ENCODE measurements at regions not wholly inside any gene's neighbourhood (a gene's known extent, or its start where the extent isn't known, plus 50 kb on each side); places are given as distances from the start of the nearest gene placed in this dataset.

- TF ChIP-seq CTCF (IDR thresholded peaks at IDR 0.05) (peak; percentile 62 to 79 (median 76)), POLR2A (IDR thresholded peaks at IDR 0.05) (no peak)
Observed at GRCh38 chr12:47307680-47308399, 228.1 kb upstream of the AMIGO2 start.
